GM12874 (cell line): ENCODE measurements at regions not wholly inside any gene's neighbourhood (a gene's known extent, or its start where the extent isn't known, plus 50 kb on each side); places are given as distances from the start of the nearest gene placed in this dataset.

Experiments used
- TF ChIP-seq, protein P1 (sequence below): IDR thresholded peaks from 2 replicates; pipeline ENCODE4 v1.5.1; 2011; ENCODE audit warnings: low read depth, mild to moderate bottlenecking, control low read depth, low read length, moderate library complexity; ENCODE audit not compliant: insufficient read depth

DNA sequence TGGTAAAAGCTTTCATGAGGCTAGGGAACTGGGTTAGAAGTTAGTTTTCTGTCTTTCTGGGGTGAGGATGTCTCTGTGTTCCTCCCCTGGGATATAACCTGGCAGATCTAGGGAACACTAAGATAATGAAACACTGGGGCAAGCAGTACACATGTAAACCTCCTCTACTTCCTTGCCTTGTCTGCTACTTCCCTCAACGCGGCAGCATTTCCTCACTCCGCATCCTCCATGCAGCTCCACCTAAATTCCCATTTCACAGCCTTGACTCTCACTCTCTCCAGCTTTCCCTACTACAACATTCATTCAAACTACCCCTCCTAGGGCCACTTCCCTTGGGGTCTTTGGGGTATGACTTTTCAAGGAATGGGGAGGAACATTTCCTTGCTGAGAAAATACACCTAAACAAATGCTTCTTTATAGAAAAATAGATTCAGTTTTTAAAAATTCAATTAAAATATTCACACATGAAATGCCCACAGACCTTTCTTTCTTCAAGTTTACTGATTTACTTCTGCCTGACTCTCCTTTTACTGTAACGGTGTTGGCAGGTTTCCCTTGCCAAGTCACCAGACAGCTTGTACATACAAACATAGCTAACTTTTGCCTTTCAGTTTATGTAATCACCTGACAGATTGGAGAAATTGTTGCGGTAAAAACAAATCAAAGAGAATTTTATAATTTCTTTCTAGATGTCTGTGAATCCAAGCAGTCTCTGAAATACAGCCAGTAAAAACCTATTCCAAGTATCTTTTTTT, 90.1 kb downstream of the TNFSF18 start:
- TF ChIP-seq, protein P1, sequence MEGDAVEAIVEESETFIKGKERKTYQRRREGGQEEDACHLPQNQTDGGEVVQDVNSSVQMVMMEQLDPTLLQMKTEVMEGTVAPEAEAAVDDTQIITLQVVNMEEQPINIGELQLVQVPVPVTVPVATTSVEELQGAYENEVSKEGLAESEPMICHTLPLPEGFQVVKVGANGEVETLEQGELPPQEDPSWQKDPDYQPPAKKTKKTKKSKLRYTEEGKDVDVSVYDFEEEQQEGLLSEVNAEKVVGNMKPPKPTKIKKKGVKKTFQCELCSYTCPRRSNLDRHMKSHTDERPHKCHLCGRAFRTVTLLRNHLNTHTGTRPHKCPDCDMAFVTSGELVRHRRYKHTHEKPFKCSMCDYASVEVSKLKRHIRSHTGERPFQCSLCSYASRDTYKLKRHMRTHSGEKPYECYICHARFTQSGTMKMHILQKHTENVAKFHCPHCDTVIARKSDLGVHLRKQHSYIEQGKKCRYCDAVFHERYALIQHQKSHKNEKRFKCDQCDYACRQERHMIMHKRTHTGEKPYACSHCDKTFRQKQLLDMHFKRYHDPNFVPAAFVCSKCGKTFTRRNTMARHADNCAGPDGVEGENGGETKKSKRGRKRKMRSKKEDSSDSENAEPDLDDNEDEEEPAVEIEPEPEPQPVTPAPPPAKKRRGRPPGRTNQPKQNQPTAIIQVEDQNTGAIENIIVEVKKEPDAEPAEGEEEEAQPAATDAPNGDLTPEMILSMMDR, result no peak

DNA sequence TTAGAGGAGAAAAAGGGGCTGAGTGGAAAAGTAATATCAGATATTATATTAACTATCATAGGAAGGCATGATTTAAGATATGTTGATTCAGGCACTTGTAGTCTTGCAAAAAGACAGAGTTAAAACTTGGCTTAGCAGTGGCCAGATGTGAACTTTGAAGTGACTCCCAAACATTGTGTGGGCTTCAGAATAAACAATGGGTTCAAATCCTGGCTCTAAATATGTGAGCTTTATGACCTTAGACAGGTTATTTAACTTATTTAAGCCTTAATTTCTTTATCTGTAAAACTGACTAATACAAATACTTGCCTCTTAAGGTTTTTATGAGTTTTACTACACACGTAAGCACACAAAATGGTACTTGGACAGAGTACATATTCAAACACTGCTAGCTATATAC, 85.9 kb downstream of the TNFSF18 start:
- TF ChIP-seq, protein P1, result no peak

DNA sequence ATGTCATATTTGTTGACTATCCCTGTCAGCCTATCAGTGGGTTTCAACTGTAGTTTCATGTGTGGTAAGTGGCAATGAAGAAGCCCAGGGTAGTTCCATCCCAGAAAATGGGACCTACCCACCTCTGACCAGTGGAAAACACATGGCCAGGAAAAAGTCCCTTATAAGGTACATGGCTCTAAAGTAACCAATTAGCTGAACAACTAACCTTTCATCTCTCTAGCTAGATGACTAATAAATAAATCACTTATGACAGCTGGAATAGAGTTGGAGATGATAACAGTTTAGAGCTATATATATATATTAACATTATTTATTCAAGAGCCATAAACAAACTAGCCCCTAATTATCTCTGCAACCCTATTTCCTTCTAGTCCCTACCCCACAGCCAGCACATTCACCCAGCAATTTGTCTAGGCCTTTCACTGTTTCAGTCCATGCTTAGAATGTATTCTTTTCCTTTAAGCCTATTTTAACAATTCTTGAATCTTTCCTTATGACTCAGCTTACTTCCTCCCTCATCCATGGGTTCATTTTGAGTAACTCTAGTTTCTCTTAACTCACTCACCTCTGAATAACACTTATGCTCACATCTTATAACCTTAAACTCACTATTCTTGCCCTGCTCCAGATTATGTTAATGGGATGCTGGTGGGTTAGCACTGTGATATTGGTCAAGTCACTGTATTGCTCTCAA, 83.7 kb downstream of the TNFSF18 start:
- TF ChIP-seq, protein P1, result no peak

DNA sequence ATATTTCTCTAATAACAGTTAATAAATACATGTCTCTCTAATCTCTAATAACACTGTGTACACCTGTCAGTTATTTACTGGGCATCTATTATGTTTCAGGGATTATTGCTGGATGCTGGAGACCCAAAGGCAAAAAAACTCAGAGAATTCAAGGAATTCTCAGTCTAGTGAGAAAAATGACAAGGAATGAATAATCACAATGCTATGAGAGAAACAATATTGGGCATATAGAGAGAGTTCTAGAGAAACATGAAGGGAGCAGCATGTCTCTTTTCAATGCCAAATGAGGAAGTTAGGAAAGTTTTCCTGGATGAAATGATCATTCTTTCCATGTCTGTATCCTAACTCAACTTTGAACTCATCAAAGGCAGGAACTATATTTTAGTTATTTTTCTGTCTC, 82.8 kb downstream of the TNFSF18 start:
- TF ChIP-seq, protein P1, result no peak

DNA sequence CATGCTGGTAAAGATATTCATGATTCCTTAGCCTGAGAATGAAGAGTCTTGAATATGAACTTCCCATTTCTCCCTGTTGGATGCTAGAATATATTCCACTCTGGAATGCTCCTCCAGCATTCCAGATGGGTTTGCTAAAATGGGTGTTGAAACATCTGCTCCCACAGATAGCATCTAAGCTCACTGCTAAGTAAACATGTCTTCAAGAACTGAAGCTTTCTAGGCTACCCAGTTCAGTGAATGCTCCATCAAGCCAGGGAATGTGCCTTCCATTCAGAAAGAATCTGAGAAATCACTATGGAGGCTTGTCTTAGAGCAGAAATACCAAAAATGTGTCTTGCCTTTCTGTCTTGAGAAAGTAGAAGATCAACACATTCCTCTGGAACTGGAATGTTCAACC, 81.1 kb downstream of the TNFSF18 start:
- TF ChIP-seq, protein P1, result no peak

DNA sequence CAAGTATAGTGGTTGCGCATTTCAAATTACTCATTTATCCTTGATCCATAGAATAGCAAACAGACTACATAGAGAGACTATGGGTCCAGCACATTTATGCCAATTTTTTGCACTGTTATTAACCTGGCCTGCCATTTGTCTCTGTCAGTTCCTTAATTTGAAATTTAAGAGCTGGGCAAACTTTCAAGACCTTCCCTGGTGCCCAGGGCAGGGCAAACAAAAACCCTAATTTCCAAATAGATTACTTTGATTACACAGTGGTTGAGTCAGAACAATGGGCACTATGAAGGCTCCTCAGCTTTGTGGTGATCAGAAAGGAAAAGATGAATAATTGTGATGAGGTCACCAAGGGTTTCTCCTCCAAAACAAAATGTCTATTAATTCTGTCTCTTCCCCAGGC, 80.6 kb downstream of the TNFSF18 start:
- TF ChIP-seq, protein P1, result no peak

DNA sequence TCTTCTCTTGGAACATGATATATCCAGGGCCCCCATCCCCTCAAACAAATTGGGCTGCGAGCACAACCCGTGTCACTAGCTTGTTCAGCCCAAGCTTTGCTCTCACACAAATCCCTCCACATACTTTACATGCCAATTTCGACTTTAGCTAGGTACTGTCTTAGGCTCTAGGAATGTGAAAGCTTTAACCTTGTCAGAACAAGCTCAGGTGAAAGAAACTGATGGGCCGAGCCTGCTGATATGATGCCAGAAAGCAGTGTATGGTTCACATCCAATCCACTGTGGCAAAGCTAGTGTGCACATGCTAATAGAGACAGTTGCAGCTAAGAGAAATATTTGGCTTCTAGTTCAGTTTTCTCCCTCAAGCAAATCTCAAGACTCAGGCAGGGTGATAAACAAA, 79.5 kb downstream of the TNFSF18 start:
- TF ChIP-seq, protein P1, result no peak
